Left ventricle myocardium inferior (tissue), 1 donor: ENCODE measurements at regions not wholly inside any gene's neighbourhood (a gene's known extent, or its start where the extent isn't known, plus 50 kb on each side); places are given as distances from the start of the nearest gene placed in this dataset.
A peak's percentile ranks its signal among the peaks of the same experiment; 100 is the strongest.

Source experiments
- DNase-seq: peaks from one replicate; pipeline ENCODE4 v3.0.0-alpha.2; 2020
- H3K27ac ChIP-seq: fragments of 200-600 bp; replicated peaks from 2 replicates; pipeline ENCODE4 v1.8.0; 2021
- H3K27me3 ChIP-seq: fragments of 200-600 bp; 2 replicates; pipeline ENCODE4 v1.8.0; 2021; ENCODE audit warnings: low read depth
- H3K36me3 ChIP-seq: fragments of 200-600 bp; 2 replicates; pipeline ENCODE4 v1.8.0; 2021
- H3K4me1 ChIP-seq: fragments of 200-600 bp; 2 replicates; pipeline ENCODE4 v1.8.0; 2021
- H3K4me3 ChIP-seq: fragments of 200-600 bp; 2 replicates; pipeline ENCODE4 v1.8.0; 2021; ENCODE audit warnings: mild to moderate bottlenecking, moderate library complexity
- H3K9me3 ChIP-seq: fragments of 200-600 bp; replicated peaks from 2 replicates; pipeline ENCODE4 v1.8.0; 2021
- CTCF ChIP-seq: fragments of 200-600 bp; IDR thresholded peaks from 2 replicates; pipeline ENCODE4 v1.8.0; 2021; ENCODE audit warnings: antibody characterized with exemption, mild to moderate bottlenecking, borderline replicate concordance
- intact Hi-C: fragments of 100-400 bp; cut with micrococcal nuclease; formaldehyde crosslinking; loops from one replicate; pipeline ENCODE4 v1.11.0; 2022
- donor health status: DM: no; HTN: yes; CAD: no; lungs with severe emphysema.

- TF ChIP-seq CTCF, result peak; percentile 40
- Histone ChIP-seq H3K27ac (no peak overlapping the region), H3K4me1 (no peaks in the 10 kb centered on the region), H3K27me3 (peaks cover 4% of the 10 kb centered on the region), H3K9me3 (no peaks in the 10 kb centered on the region), H3K4me3 (no peak overlapping the region), H3K36me3 (no peaks in the 10 kb centered on the region)
- no peak for DNase-seq
- intact Hi-C loops, result no loop called here
These were observed 983.9 kb upstream of the EEF2KMT start for GRCh38 chr16:6081320-6081976.

- TF ChIP-seq CTCF, result no peak
- H3K27ac ChIP-seq, result no peak overlapping the region
- H3K4me3 ChIP-seq, result no peak overlapping the region
- H3K27me3 ChIP-seq, result peaks cover 2% of the 10 kb centered on the region
- DNase-seq, result no peak
- H3K9me3 ChIP-seq, result no peaks in the 10 kb centered on the region
- no peaks in the 10 kb centered on the region for H3K36me3 ChIP-seq
- intact Hi-C loops, result no loop called here
- no peaks in the 10 kb centered on the region for H3K4me1 ChIP-seq
These were observed 979.0 kb upstream of the EEF2KMT start for GRCh38 chr16:6076631-6077030.

- Histone ChIP-seq H3K27ac (no peak overlapping the region), H3K4me1 (no peaks in the 10 kb centered on the region), H3K9me3 (no peaks in the 10 kb centered on the region), H3K36me3 (no peaks in the 10 kb centered on the region), H3K4me3 (no peak overlapping the region), H3K27me3 (peaks cover 13% of the 10 kb centered on the region)
- no peak for DNase-seq
- no peak for TF ChIP-seq CTCF
- intact Hi-C loops, result no loop called here
These were observed 970.5 kb upstream of the EEF2KMT start for GRCh38 chr16:6068063-6068462.

- peaks cover 13% of the 10 kb centered on the region for H3K27me3 ChIP-seq
- DNase-seq, result no peak
- no peaks in the 10 kb centered on the region for H3K4me1 ChIP-seq
- TF ChIP-seq CTCF, result no peak
- no peaks in the 10 kb centered on the region for H3K36me3 ChIP-seq
- H3K4me3 ChIP-seq, result no peak overlapping the region
- no peak overlapping the region for H3K27ac ChIP-seq
- intact Hi-C loops, result no loop called here
- no peaks in the 10 kb centered on the region for H3K9me3 ChIP-seq
These were observed 969.1 kb upstream of the EEF2KMT start for GRCh38 chr16:6066652-6067051.

GRCh38 chr16:6063526-6063925, 965.9 kb upstream of the EEF2KMT start:
- no peaks in the 10 kb centered on the region for H3K36me3 ChIP-seq
- H3K4me1 ChIP-seq, result no peaks in the 10 kb centered on the region
- H3K27ac ChIP-seq, result no peak overlapping the region
- intact Hi-C loops, result no loop called here
- H3K27me3 ChIP-seq, result peaks cover 13% of the 10 kb centered on the region
- no peaks in the 10 kb centered on the region for H3K9me3 ChIP-seq
- H3K4me3 ChIP-seq, result no peak overlapping the region
- DNase-seq, result no peak
- TF ChIP-seq CTCF, result no peak
